Sigmoid colon (tissue), 6 donors: ENCODE measurements at regions not wholly inside any gene's neighbourhood (a gene's known extent, or its start where the extent isn't known, plus 50 kb on each side); places are given as distances from the start of the nearest gene placed in this dataset.

Experiments used
- DNase-seq: peaks from one replicate; pipeline ENCODE4 v3.0.0-alpha.2; 2019
- H3K27ac ChIP-seq, 4 donors: fragments of 200-600 bp; sonication (generic); one replicate each; pipeline ENCODE4 v1.5.1; 2016 to 2019; ENCODE audit warnings: mild to moderate bottlenecking in 1 of 4
- H3K27me3 ChIP-seq, 3 donors: fragments of 200-600 bp; sonication (generic); one replicate each; pipeline ENCODE4 v1.5.1; 2019; ENCODE audit warnings: mild to moderate bottlenecking in 1 of 3
- H3K36me3 ChIP-seq, 4 donors: fragments of 200-600 bp; sonication (generic); one replicate each; pipeline ENCODE4 v1.5.1; 2016 to 2019
- H3K4me1 ChIP-seq, 4 donors: fragments of 200-600 bp; sonication (generic); one replicate each; pipeline ENCODE4 v1.5.1; 2017 to 2019
- H3K4me3 ChIP-seq, 4 donors: fragments of 200-600 bp; sonication (generic); one replicate each; pipeline ENCODE4 v1.5.1; 2017 to 2019; ENCODE audit warnings: mild to moderate bottlenecking in 2 of 4, moderate library complexity in 1 of 4
- H3K9me3 ChIP-seq, 4 donors: fragments of 200-600 bp in 3 of 4; sonication (generic) in 3 of 4; one replicate each; pipeline versions ENCODE4 v1.5.1 to v1.6.1; 2013 to 2019
- EP300 ChIP-seq, 4 donors: sonication (generic); formaldehyde crosslinking; IDR thresholded peaks; one replicate each; pipeline ENCODE4 v1.6.1; 2017; ENCODE audit warnings: antibody characterized with exemption in 4 of 4
- POLR2A ChIP-seq, 2 donors: fragments of 450-650 bp; IDR thresholded peaks; one replicate each; pipeline ENCODE4 v1.6.1; 2016; ENCODE audit warnings: antibody characterized with exemption in 2 of 2, mild to moderate bottlenecking in 2 of 2, moderate library complexity in 2 of 2
- POLR2AphosphoS5 ChIP-seq, 4 donors: sonication (generic); formaldehyde crosslinking; IDR thresholded peaks; one replicate each; pipeline ENCODE4 v1.6.1; 2017; ENCODE audit warnings: antibody characterized with exemption in 4 of 4
- WGBS, 2 donors: extraction: QIAGEN DNeasy Blood & Tissue Kit; methylation state at CpG; one replicate each; pipeline ENCODE4 v1.1.7; 2013; 5-methylcytosine and 5-hydroxymethylcytosine counted together
- intact Hi-C: fragments of 100-400 bp; cut with DNase I; formaldehyde crosslinking; loops from one replicate; pipeline ENCODE4 v1.15.1; 2023
- TF ChIP-seq, protein P1 (sequence below), 4 experiments: fragments of 450-650 bp in 3 of 4; fragments of 200-600 bp in 1 of 4; IDR thresholded peaks; one replicate each; pipeline ENCODE4 v1.5.1; 2016 to 2019; ENCODE audit warnings: antibody characterized with exemption in 4 of 4, mild to moderate bottlenecking in 3 of 4, moderate library complexity in 2 of 4
- donor health status: healthy with polysubstance abuse.
- donor health status: healthy.

DNA sequence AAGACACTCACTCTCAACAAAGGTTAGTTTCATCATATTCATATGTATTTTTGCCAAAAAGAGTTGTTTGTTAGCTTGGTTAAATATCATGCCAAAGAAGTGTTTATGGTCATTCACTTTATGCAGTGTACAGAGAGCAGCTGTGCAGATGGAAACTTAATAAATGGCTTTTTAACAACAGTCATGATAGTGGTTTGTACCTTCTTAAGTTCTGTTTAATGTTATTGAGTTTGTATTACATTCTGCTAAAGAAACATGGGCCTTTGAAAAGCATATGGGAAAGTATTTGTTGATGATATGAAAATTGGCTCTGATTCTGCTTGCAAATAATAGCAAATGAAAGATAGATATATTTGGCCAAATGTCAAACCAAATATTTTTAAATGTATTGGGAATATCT, 607.3 kb downstream of the NCAM2 start:
- H3K4me1 ChIP-seq: peaks cover 0 to 5% (median 0%) of the 10 kb centered on the region in 4 donors
- H3K9me3 ChIP-seq: no peaks in the 10 kb centered on the region
- H3K36me3 ChIP-seq: no peaks in the 10 kb centered on the region
- TF ChIP-seq POLR2A (IDR thresholded peaks at IDR 0.05): no peak
- TF ChIP-seq EP300 (IDR thresholded peaks at IDR 0.05): no peak
- TF ChIP-seq POLR2AphosphoS5 (IDR thresholded peaks at IDR 0.05): no peak
- DNase-seq: no peak
- H3K4me3 ChIP-seq: no peak overlapping the region
- H3K27ac ChIP-seq: no peak overlapping the region
- no peaks in the 10 kb centered on the region for H3K27me3 ChIP-seq
- intact Hi-C loops: no loop called here

DNA sequence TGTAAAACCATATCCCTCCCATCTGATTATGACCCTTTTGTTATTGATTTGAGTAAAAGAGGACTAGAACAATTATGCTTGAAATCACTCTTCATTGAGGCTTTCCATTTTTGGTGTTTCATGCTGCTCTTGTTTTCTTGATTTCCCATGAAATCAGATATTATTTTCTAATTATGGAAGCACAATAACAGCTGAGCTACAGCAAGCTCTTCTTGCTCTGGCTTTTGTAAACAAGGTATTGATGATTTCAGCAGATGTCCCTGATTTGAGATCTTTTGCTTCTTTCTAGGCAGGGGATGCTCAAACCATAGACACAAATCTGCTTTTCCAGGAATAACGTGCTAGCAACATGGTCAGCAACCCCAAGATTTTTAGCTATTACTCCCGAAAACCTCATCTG, 607.8 kb downstream of the NCAM2 start:
- TF ChIP-seq POLR2A (IDR thresholded peaks at IDR 0.05): no peak
- no peaks in the 10 kb centered on the region for H3K9me3 ChIP-seq
- DNase-seq: no peak
- H3K27ac ChIP-seq: no peak overlapping the region
- H3K4me1 ChIP-seq: peaks cover 0 to 5% (median 0%) of the 10 kb centered on the region in 4 donors
- no peaks in the 10 kb centered on the region for H3K27me3 ChIP-seq
- no peaks in the 10 kb centered on the region for H3K36me3 ChIP-seq
- 70 to 84% methylated on average over 2 of the region's 2 CpGs for WGBS, 2 donors
- H3K4me3 ChIP-seq: no peak overlapping the region
- intact Hi-C loops: no loop called here

DNA sequence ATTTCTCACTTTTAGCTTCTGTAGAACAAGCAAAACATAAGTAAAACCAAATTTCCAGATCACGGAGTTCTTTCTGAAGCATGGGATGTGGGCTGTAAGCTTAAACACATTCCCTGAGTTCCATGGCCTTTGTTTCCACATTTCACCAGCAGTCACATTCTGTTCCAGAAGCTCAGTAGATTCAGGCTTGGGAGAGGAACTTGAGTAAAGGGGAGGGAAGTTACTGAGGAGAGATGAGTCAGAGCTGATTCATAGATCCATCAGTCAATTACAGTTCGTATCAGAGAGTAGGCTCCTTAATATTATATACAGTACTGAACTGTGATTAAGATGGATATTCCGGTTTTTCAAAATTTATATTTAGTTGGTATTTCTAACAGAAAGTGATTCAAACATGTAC, 614.3 kb downstream of the NCAM2 start:
- H3K9me3 ChIP-seq: no peaks in the 10 kb centered on the region
- no peak for DNase-seq
- H3K27ac ChIP-seq: no peak overlapping the region
- no peak for TF ChIP-seq POLR2A (IDR thresholded peaks at IDR 0.05)
- TF ChIP-seq POLR2AphosphoS5 (IDR thresholded peaks at IDR 0.05): no peak
- no peak for TF ChIP-seq EP300 (IDR thresholded peaks at IDR 0.05)
- TF ChIP-seq, protein P1, sequence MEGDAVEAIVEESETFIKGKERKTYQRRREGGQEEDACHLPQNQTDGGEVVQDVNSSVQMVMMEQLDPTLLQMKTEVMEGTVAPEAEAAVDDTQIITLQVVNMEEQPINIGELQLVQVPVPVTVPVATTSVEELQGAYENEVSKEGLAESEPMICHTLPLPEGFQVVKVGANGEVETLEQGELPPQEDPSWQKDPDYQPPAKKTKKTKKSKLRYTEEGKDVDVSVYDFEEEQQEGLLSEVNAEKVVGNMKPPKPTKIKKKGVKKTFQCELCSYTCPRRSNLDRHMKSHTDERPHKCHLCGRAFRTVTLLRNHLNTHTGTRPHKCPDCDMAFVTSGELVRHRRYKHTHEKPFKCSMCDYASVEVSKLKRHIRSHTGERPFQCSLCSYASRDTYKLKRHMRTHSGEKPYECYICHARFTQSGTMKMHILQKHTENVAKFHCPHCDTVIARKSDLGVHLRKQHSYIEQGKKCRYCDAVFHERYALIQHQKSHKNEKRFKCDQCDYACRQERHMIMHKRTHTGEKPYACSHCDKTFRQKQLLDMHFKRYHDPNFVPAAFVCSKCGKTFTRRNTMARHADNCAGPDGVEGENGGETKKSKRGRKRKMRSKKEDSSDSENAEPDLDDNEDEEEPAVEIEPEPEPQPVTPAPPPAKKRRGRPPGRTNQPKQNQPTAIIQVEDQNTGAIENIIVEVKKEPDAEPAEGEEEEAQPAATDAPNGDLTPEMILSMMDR (IDR thresholded peaks at IDR 0.05): no peak
- H3K36me3 ChIP-seq: no peaks in the 10 kb centered on the region
- H3K4me3 ChIP-seq: no peak overlapping the region
- H3K4me1 ChIP-seq: no peaks in the 10 kb centered on the region
- intact Hi-C loops: no loop called here
- whole genome bisulfite sequencing, 2 donors: 69 to 76% methylated on average over 3 of the region's 3 CpGs
- no peaks in the 10 kb centered on the region for H3K27me3 ChIP-seq

DNA sequence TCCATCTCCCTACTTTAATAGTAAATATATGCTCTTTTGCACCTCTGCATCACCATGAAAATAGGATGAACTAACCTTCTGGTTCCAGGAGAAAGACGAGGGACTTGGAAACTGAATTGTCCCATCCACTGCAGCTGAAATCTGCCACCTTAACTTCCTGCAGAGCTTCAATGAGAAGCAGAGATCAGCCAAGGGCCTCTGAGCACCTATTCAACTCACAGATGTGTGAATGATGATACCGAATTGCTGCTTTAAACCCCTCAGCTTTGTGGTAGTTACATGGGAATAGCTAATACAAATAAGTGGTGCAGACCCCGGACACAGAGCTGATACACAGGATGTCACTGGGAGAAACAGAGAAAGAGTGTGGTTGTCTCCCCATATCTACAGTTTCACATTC, 616.8 kb downstream of the NCAM2 start:
- H3K27ac ChIP-seq: no peak overlapping the region
- no peaks in the 10 kb centered on the region for H3K4me1 ChIP-seq
- H3K4me3 ChIP-seq: no peak overlapping the region
- no peaks in the 10 kb centered on the region for H3K36me3 ChIP-seq
- H3K27me3 ChIP-seq: no peaks in the 10 kb centered on the region
- no peak for TF ChIP-seq POLR2AphosphoS5 (IDR thresholded peaks at IDR 0.05)
- TF ChIP-seq, protein P1 (IDR thresholded peaks at IDR 0.05): no peak
- no peak for TF ChIP-seq POLR2A (IDR thresholded peaks at IDR 0.05)
- no peak for TF ChIP-seq EP300 (IDR thresholded peaks at IDR 0.05)
- 75% methylated on average over 3 of the region's 3 CpGs for WGBS, 2 donors
- intact Hi-C loops: no loop called here
- DNase-seq: no peak
- H3K9me3 ChIP-seq: no peaks in the 10 kb centered on the region

DNA sequence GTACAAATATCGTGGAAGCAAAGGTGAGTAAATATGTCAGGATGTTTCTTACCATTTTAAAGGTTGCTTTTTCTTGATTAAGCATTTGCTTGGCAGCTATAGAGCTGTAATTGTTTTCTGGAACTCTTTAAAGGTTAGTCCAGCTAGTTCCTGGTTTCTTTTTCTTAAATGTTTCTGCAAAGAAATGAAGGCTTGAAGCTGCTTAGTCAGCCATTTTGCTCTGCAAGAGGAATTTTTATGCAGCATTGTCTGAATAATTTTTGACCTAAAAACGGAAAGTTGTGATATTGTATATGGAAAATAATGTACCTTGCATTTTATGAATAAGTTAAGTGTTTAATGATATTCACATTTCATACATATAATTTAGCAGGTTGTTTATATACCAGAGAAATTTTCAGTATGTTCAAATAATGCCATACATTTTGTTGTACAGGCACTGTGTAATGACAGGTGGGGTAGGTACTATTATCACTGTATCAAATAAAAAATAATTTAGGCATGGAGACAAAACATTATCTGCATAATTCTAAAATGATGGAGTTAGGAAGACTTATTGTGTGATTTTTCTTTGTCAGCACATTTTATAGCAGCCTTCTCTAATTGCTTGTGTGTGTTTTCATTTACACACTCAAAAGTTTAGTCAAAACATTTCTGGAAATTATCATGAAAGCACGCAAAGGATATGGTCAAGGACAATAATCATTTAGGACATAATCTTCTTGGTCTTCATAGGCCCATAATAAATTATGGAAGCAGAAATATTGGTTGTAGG, 624.4 kb downstream of the NCAM2 start:
- intact Hi-C loops: no loop called here
- H3K36me3 ChIP-seq: no peaks in the 10 kb centered on the region
- no peak overlapping the region for H3K4me3 ChIP-seq
- H3K9me3 ChIP-seq: no peaks in the 10 kb centered on the region
- no peak for DNase-seq
- peaks cover 0 to 17% (median 3%) of the 10 kb centered on the region in 4 donors for H3K4me1 ChIP-seq
- no peaks in the 10 kb centered on the region for H3K27me3 ChIP-seq
- TF ChIP-seq POLR2AphosphoS5 (IDR thresholded peaks at IDR 0.05) (no peak), POLR2A (IDR thresholded peaks at IDR 0.05) (no peak), EP300 (IDR thresholded peaks at IDR 0.05) (no peak)
- TF ChIP-seq, protein P1 (IDR thresholded peaks at IDR 0.05): no peak
- no peak overlapping the region for H3K27ac ChIP-seq
- WGBS, 2 donors: 71 to 74% methylated on average over 3 of the region's 3 CpGs

DNA sequence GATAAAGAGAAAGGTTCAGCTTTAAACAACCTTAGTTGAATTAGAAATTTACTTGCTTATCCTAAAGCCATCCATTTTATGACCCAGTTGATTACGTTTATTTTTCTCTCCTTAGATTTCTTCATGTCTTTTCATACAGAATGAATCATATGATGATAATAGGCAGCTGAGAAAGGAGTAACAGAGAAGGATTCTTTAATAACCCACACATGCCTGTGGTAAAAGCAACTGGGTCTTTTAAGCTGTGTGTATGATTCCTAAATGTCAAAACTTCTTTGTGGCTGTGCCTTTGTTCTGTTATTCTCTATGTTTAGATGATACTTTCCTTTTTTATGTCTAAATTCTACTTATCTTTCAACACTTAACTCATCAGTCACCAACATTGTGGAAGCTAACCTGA, 626.5 kb downstream of the NCAM2 start:
- Histone ChIP-seq H3K27ac (no peak overlapping the region), H3K4me1 (peaks cover 0 to 17% (median 3%) of the 10 kb centered on the region in 4 donors), H3K36me3 (no peaks in the 10 kb centered on the region), H3K27me3 (no peaks in the 10 kb centered on the region), H3K4me3 (no peak overlapping the region), H3K9me3 (no peaks in the 10 kb centered on the region)
- 8 to 46% methylated on average over 1 of the region's 1 CpG for WGBS, 2 donors
- TF ChIP-seq, protein P1 (IDR thresholded peaks at IDR 0.05): no peak
- TF ChIP-seq POLR2A (IDR thresholded peaks at IDR 0.05) (no peak), POLR2AphosphoS5 (IDR thresholded peaks at IDR 0.05) (no peak), EP300 (IDR thresholded peaks at IDR 0.05) (no peak)
- intact Hi-C loops: no loop called here
- no peak for DNase-seq
